Neural cell (in vitro differentiated cells): ENCODE measurements at regions not wholly inside any gene's neighbourhood (a gene's known extent, or its start where the extent isn't known, plus 50 kb on each side); places are given as distances from the start of the nearest gene placed in this dataset.
"Not testable (repeated sequence)": the region's sequence is repeated elsewhere in the genome, so short reads cannot be mapped to it uniquely, and the experiment has no call there.

Source experiments
- H2AFZ ChIP-seq: fragments of 200-600, 300-800 bp; sonication (generic), shearing (Covaris generic); 2 replicates; pipeline ENCODE4 v1.6.0; 2014; ENCODE audit warnings: low read depth, mild to moderate bottlenecking, antibody characterized with exemption, low read length, moderate library complexity
- H3F3A ChIP-seq: fragments of 200-600 bp; shearing (Covaris generic); 2 replicates; pipeline ENCODE4 v1.6.1; 2016; ENCODE audit warnings: mild to moderate bottlenecking, moderate library complexity, mixed read lengths, antibody characterized with exemption, low read length; ENCODE audit not compliant: insufficient read depth, poor library complexity, severe bottlenecking
- H3K27ac ChIP-seq: fragments of 200-600, 300-800 bp; sonication (generic), shearing (Covaris generic); 2 replicates; pipeline ENCODE4 v1.5.1; 2014; ENCODE audit warnings: mild to moderate bottlenecking, low read length, moderate library complexity
- H3K27me3 ChIP-seq: fragments of 300-800, 200-600 bp; sonication (generic), shearing (Covaris generic); 2 replicates; pipeline ENCODE4 v1.6.0; 2014; ENCODE audit warnings: mild to moderate bottlenecking, low read depth, low read length, moderate library complexity; ENCODE audit not compliant: insufficient read depth
- H3K36me3 ChIP-seq: fragments of 300-800, 200-600 bp; sonication (generic), shearing (Covaris generic); 2 replicates; pipeline ENCODE4 v1.5.1; 2014; ENCODE audit warnings: mild to moderate bottlenecking, antibody characterized with exemption, low read length, moderate library complexity; ENCODE audit not compliant: insufficient read depth
- H3K4me2 ChIP-seq: fragments of 300-800, 200-600 bp; sonication (generic), shearing (Covaris generic); 2 replicates; pipeline ENCODE4 v1.6.0; 2014; ENCODE audit warnings: mild to moderate bottlenecking, low read length
- H3K4me3 ChIP-seq: fragments of 300-800, 200-600 bp; sonication (generic), shearing (Covaris generic); 2 replicates; pipeline ENCODE4 v1.5.1; 2014; ENCODE audit warnings: mild to moderate bottlenecking, low read length, moderate library complexity
- H3K79me2 ChIP-seq: fragments of 200-600 bp; shearing (Covaris generic); replicated peaks from 2 replicates; pipeline ENCODE4 v1.6.0; 2014; ENCODE audit warnings: mild to moderate bottlenecking, low read length, moderate library complexity; ENCODE audit not compliant: insufficient read depth
- H3K9ac ChIP-seq: fragments of 300-800, 200-600 bp; sonication (generic), shearing (Covaris generic); 2 replicates; pipeline ENCODE4 v1.6.1; 2016; ENCODE audit warnings: mild to moderate bottlenecking, low read length, mixed read lengths
- H3K9me2 ChIP-seq: fragments of 200-600 bp; shearing (Covaris generic); 2 replicates; pipeline ENCODE4 v1.6.1; 2016; ENCODE audit warnings: mild to moderate bottlenecking, low read length, mixed read lengths; ENCODE audit not compliant: insufficient read depth
- H3K9me3 ChIP-seq: fragments of 200-600, 300-800 bp; sonication (generic), shearing (Covaris generic); 2 replicates; pipeline ENCODE4 v1.6.1; 2016; ENCODE audit warnings: mild to moderate bottlenecking, mixed run types, low read length, moderate library complexity, mixed read lengths
- H4K20me1 ChIP-seq: fragments of 200-600 bp; shearing (Covaris generic); 2 replicates; pipeline ENCODE4 v1.6.1; 2016; ENCODE audit warnings: mild to moderate bottlenecking, mixed run types; ENCODE audit not compliant: insufficient read depth
- CTCF ChIP-seq: fragments of 450-650 bp; IDR thresholded peaks from 2 replicates; pipeline ENCODE4 v1.5.1; 2014; ENCODE audit warnings: antibody characterized with exemption, mild to moderate bottlenecking, moderate library complexity; ENCODE audit not compliant: poor library complexity, severe bottlenecking
- EP300 ChIP-seq: fragments of 450-650 bp; conservative IDR thresholded peaks from 2 replicates; pipeline ENCODE4 v1.6.1; 2014; ENCODE audit warnings: antibody characterized with exemption, mild to moderate bottlenecking, moderate library complexity; ENCODE audit not compliant: poor library complexity, severe bottlenecking
- EZH2 ChIP-seq: fragments of 200-600, 300-800 bp; shearing (Covaris generic), sonication (generic); IDR thresholded peaks from 2 replicates; pipeline ENCODE4 v1.6.1; 2014; ENCODE audit warnings: antibody characterized with exemption, low read length, borderline replicate concordance, mild to moderate bottlenecking; ENCODE audit not compliant: insufficient read depth, poor library complexity, severe bottlenecking
- MXI1 ChIP-seq: fragments of 450-650 bp; conservative IDR thresholded peaks from 2 replicates; pipeline ENCODE4 v1.6.1; 2014; ENCODE audit warnings: antibody characterized with exemption, mild to moderate bottlenecking; ENCODE audit not compliant: poor library complexity, severe bottlenecking
- POLR2AphosphoS5 ChIP-seq: IDR thresholded peaks from 2 replicates; pipeline ENCODE4 v1.6.1; 2012
- RAD21 ChIP-seq: fragments of 450-650 bp; conservative IDR thresholded peaks from 2 replicates; pipeline ENCODE4 v1.6.1; 2014; ENCODE audit warnings: antibody characterized with exemption, mild to moderate bottlenecking, moderate library complexity
- REST ChIP-seq: IDR thresholded peaks from 2 replicates; pipeline ENCODE4 v1.6.1; 2012; ENCODE audit warnings: borderline replicate concordance
- SMC3 ChIP-seq: fragments of 450-650 bp; conservative IDR thresholded peaks from 2 replicates; pipeline ENCODE4 v1.6.1; 2014; ENCODE audit warnings: antibody characterized with exemption, mild to moderate bottlenecking, moderate library complexity; ENCODE audit not compliant: poor library complexity
- TAF1 ChIP-seq: IDR thresholded peaks from 2 replicates; pipeline ENCODE4 v1.6.1; 2012; ENCODE audit warnings: low read depth

- no peak for TF ChIP-seq EP300
- TF ChIP-seq EZH2: no peak
These were observed 95.1 kb upstream of the ITGB1 start (continued) for GRCh38 chr10:33052915-33053810.

- H3K79me2 ChIP-seq: no peaks in the 10 kb centered on the region
- H3K9me3 ChIP-seq: no peaks in the 10 kb centered on the region
- no peak overlapping the region for H3K27ac ChIP-seq
- no peaks in the 10 kb centered on the region for H3K9me2 ChIP-seq
- H2AFZ ChIP-seq: no peak overlapping the region
- H3K36me3 ChIP-seq: no peaks in the 10 kb centered on the region
- no peak overlapping the region for H3K4me3 ChIP-seq
- no peak overlapping the region for H3K4me2 ChIP-seq
- H3K9ac ChIP-seq: no peak overlapping the region
- no peaks in the 10 kb centered on the region for H4K20me1 ChIP-seq
- TF ChIP-seq RAD21 (no peak), POLR2AphosphoS5 (no peak), TAF1 (no peak), EP300 (no peak), MXI1 (no peak), EZH2 (no peak), REST (no peak), SMC3 (no peak), CTCF (no peak)
- no peaks in the 10 kb centered on the region for H3F3A ChIP-seq
- no peaks in the 10 kb centered on the region for H3K27me3 ChIP-seq
These were observed 94.3 kb upstream of the ITGB1 start for GRCh38 chr10:33052263-33052875.

GRCh38 chr10:33049963-33050920 is 92.2 kb upstream of the ITGB1 start:
- not testable (repeated sequence) for H3K4me3 ChIP-seq, H3K4me2 ChIP-seq, H3K36me3 ChIP-seq, H2AFZ ChIP-seq, H3F3A ChIP-seq, H3K79me2 ChIP-seq, H3K27me3 ChIP-seq, H4K20me1 ChIP-seq, H3K9me3 ChIP-seq, H3K9ac ChIP-seq, H3K9me2 ChIP-seq, H3K27ac ChIP-seq
